ENCODE measurements at regions not wholly inside any gene's neighbourhood (a gene's known extent, or its start where the extent isn't known, plus 50 kb on each side); places are given as distances from the start of the nearest gene placed in this dataset.
A peak's percentile ranks its signal among the peaks of the same experiment; 100 is the strongest.

GRCh38 chr5:38667499-38667776, 111.0 kb upstream of the LIFR start:
- Histone ChIP-seq H3K9me3 (no peaks in the 10 kb centered on the region), H3K36me3 (no peaks in the 10 kb centered on the region), H3K4me1 (peaks cover 24 to 27% of the 10 kb centered on the region in 2 donors), H3K27ac (no peak overlapping the region), H3K27me3 (no peaks in the 10 kb centered on the region), H3K4me3 (no peak overlapping the region)
- in situ Hi-C loops (cut with MboI; ENCODE audit: low sequenced_read_pairs in 4 of 4) (loop anchor here (5.0 to 25.0 kb wide), 6 partner anchors 103 to 233 kb away; partner anchors contain the start of gene LIFR (in 1 of the 4)), intact Hi-C loops (cut with DNase I; ENCODE audit: low total_unique reads) (loop anchor here (1.0 to 5.0 kb wide), 6 partner anchors 60 to 245 kb away; partner anchors contain the start of gene LIFR)
- TF ChIP-seq POLR2A (IDR thresholded peaks at IDR 0.05) (no peak), CTCF (IDR thresholded peaks at IDR 0.05 in 4 of 5, conservative IDR thresholded peaks at IDR 0.05 in 1 of 5) (no peak)
- DNase-seq (no peak), ATAC-seq (no peak)

- TF ChIP-seq POLR2A (IDR thresholded peaks at IDR 0.05): no peak
- TF ChIP-seq CTCF (IDR thresholded peaks at IDR 0.05 in 4 of 5, conservative IDR thresholded peaks at IDR 0.05 in 1 of 5): no peak
- no peak for DNase-seq
- Histone ChIP-seq H3K9me3 (no peaks in the 10 kb centered on the region), H3K36me3 (no peaks in the 10 kb centered on the region), H3K4me1 (peaks cover 14% of the 10 kb centered on the region in 2 donors), H3K27ac (no peak overlapping the region), H3K27me3 (no peaks in the 10 kb centered on the region), H3K4me3 (no peak overlapping the region)
- no peak for ATAC-seq
- in situ Hi-C loops (cut with MboI; ENCODE audit: low sequenced_read_pairs in 4 of 4): loop anchor here (5.0 to 25.0 kb wide), 6 partner anchors 105 to 235 kb away; partner anchors contain the start of gene LIFR (in 1 of the 4)
- intact Hi-C loops (cut with DNase I; ENCODE audit: low total_unique reads): loop anchor here (5.0 kb wide), 3 partner anchors 62 to 247 kb away; no protein-coding TSS in a partner anchor
Measured at GRCh38 chr5:38669361-38669880, 113.0 kb upstream of the LIFR start.

DNA sequence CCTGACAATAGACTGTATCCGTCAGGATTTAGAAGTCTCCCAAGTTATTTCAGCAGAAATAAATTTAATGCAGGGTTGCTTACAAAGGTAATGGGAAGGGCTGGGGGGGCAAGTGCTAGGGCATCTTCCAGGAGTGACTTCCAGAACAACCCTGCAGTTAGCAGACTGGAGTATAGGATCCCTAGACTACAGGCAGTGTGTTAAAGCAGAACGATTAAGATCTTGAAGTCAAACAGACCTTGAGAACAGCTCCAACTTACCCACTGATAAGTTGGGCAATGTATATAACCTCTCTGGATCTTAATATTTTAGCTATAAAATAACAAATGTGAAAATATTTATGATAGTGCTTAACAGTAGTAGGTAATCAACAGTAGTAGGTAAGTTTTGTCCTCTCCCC, 113.6 kb upstream of the LIFR start:
- Histone ChIP-seq H3K36me3 (no peaks in the 10 kb centered on the region), H3K27ac (peak overlapping the region in 1 of 4 donors; percentile 36), H3K4me1 (peaks cover 14% of the 10 kb centered on the region in 2 donors), H3K27me3 (no peaks in the 10 kb centered on the region), H3K4me3 (no peak overlapping the region), H3K9me3 (no peaks in the 10 kb centered on the region)
- TF ChIP-seq CTCF (IDR thresholded peaks at IDR 0.05 in 4 of 5, conservative IDR thresholded peaks at IDR 0.05 in 1 of 5) (no peak), POLR2A (IDR thresholded peaks at IDR 0.05) (no peak)
- in situ Hi-C loops (cut with MboI; ENCODE audit: low sequenced_read_pairs in 4 of 4) (loop anchor here in 2 of 4 donors (10.0 to 25.0 kb wide), 2 partner anchors 108 to 235 kb away; partner anchors contain the start of gene LIFR (in 1 of the 2)), intact Hi-C loops (cut with DNase I; ENCODE audit: low total_unique reads) (loop anchor here (5.0 kb wide), 1 partner anchor 137 kb away; no protein-coding TSS in a partner anchor)
- DNase-seq (no peak), ATAC-seq (no peak)

- ATAC-seq: peak; percentile 62 to 73
- Histone ChIP-seq H3K27me3 (no peaks in the 10 kb centered on the region), H3K36me3 (no peaks in the 10 kb centered on the region), H3K4me3 (no peak overlapping the region), H3K27ac (peak overlapping the region in 3 of 4 donors; percentile 36 to 56 (median 44)), H3K9me3 (no peaks in the 10 kb centered on the region), H3K4me1 (peaks cover 11 to 14% of the 10 kb centered on the region in 2 donors)
- peak; percentile 53 to 71 for DNase-seq
- in situ Hi-C loops (cut with MboI; ENCODE audit: low sequenced_read_pairs in 4 of 4): loop anchor here in 2 of 4 donors (10.0 to 25.0 kb wide), 2 partner anchors 109 to 236 kb away; partner anchors contain the start of gene LIFR (in 1 of the 2)
- TF ChIP-seq CTCF (IDR thresholded peaks at IDR 0.05 in 4 of 5, conservative IDR thresholded peaks at IDR 0.05 in 1 of 5): no peak
- TF ChIP-seq POLR2A (IDR thresholded peaks at IDR 0.05): no peak
- intact Hi-C loops (cut with DNase I; ENCODE audit: low total_unique reads): loop anchor here (5.0 kb wide), 1 partner anchor 136 kb away; no protein-coding TSS in a partner anchor
Measured at GRCh38 chr5:38670878-38671277, 114.4 kb upstream of the LIFR start.
